HG03442 (cell line): ENCODE measurements at regions not wholly inside any gene's neighbourhood (a gene's known extent, or its start where the extent isn't known, plus 50 kb on each side); places are given as distances from the start of the nearest gene placed in this dataset.

Source experiments
- ATAC-seq: cut with Tn5 transposase; IDR thresholded peaks from one replicate; pipeline ENCODE4 v1.9.1; 2021; ENCODE audit warnings: mild to moderate bottlenecking, moderate library complexity; ENCODE audit not compliant: unreplicated experiment

- no peak for ATAC-seq
Observed at GRCh38 chr16:64312292-64312691, 809.6 kb downstream of the CDH11 start.

GRCh38 chr16:64311241-64311640 lies 810.6 kb downstream of the CDH11 start:
- no peak for ATAC-seq

GRCh38 chr16:64309398-64310110 lies 812.3 kb downstream of the CDH11 start:
- ATAC-seq = no peak

- no peak for ATAC-seq
Observed at GRCh38 chr16:64308721-64309120, 813.1 kb downstream of the CDH11 start.

GRCh38 chr16:64307431-64307830 lies 814.4 kb downstream of the CDH11 start:
- ATAC-seq = no peak

- ATAC-seq = no peak
Observed at GRCh38 chr16:64305663-64306062, 816.2 kb downstream of the CDH11 start.

GRCh38 chr16:64304951-64305350 lies 816.9 kb downstream of the CDH11 start:
- no peak for ATAC-seq

GRCh38 chr16:64304396-64304795 lies 817.5 kb downstream of the CDH11 start:
- no peak for ATAC-seq

- ATAC-seq = no peak
Observed at GRCh38 chr16:64297863-64298600, 823.8 kb downstream of the CDH11 start.

GRCh38 chr16:64295466-64295865 lies 826.4 kb downstream of the CDH11 start:
- no peak for ATAC-seq

- ATAC-seq = no peak
Observed at GRCh38 chr16:64292953-64293352, 828.9 kb downstream of the CDH11 start.

- ATAC-seq = no peak
Observed at GRCh38 chr16:64292161-64292560, 829.7 kb downstream of the CDH11 start.

GRCh38 chr16:64290461-64290860 lies 831.4 kb downstream of the CDH11 start:
- ATAC-seq = no peak

- ATAC-seq = no peak
Observed at GRCh38 chr16:64287655-64288528, 834.0 kb downstream of the CDH11 start.

GRCh38 chr16:64282181-64282580 lies 839.7 kb downstream of the CDH11 start:
- no peak for ATAC-seq

GRCh38 chr16:64280317-64280716 lies 841.5 kb downstream of the CDH11 start:
- ATAC-seq = no peak

- no peak for ATAC-seq
Observed at GRCh38 chr16:64278196-64278595, 843.7 kb downstream of the CDH11 start.

- no peak for ATAC-seq
Observed at GRCh38 chr16:64276646-64277045, 845.2 kb downstream of the CDH11 start.

- no peak for ATAC-seq
Observed at GRCh38 chr16:64272028-64272427, 849.8 kb downstream of the CDH11 start.

- no peak for ATAC-seq
Observed at GRCh38 chr16:64269756-64270155, 852.1 kb downstream of the CDH11 start.

- no peak for ATAC-seq
Observed at GRCh38 chr16:64265756-64266155, 856.1 kb downstream of the CDH11 start.
